ENCODE measurements at regions not wholly inside any gene's neighbourhood (a gene's known extent, or its start where the extent isn't known, plus 50 kb on each side); places are given as distances from the start of the nearest gene placed in this dataset.

- TF ChIP-seq, protein P1, sequence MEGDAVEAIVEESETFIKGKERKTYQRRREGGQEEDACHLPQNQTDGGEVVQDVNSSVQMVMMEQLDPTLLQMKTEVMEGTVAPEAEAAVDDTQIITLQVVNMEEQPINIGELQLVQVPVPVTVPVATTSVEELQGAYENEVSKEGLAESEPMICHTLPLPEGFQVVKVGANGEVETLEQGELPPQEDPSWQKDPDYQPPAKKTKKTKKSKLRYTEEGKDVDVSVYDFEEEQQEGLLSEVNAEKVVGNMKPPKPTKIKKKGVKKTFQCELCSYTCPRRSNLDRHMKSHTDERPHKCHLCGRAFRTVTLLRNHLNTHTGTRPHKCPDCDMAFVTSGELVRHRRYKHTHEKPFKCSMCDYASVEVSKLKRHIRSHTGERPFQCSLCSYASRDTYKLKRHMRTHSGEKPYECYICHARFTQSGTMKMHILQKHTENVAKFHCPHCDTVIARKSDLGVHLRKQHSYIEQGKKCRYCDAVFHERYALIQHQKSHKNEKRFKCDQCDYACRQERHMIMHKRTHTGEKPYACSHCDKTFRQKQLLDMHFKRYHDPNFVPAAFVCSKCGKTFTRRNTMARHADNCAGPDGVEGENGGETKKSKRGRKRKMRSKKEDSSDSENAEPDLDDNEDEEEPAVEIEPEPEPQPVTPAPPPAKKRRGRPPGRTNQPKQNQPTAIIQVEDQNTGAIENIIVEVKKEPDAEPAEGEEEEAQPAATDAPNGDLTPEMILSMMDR (IDR thresholded peaks at IDR 0.05): no peak
- TF ChIP-seq POLR2A (IDR thresholded peaks at IDR 0.05): no peak
- TF ChIP-seq POLR2AphosphoS5 (IDR thresholded peaks at IDR 0.05): no peak
- TF ChIP-seq EP300 (IDR thresholded peaks at IDR 0.05): no peak
Observed at GRCh38 chr17:71273441-71273840, 847.4 kb upstream of the SOX9 start.

Measured in stomach (tissue), 4 donors.